PC-9 (cell line): ENCODE measurements at regions not wholly inside any gene's neighbourhood (a gene's known extent, or its start where the extent isn't known, plus 50 kb on each side); places are given as distances from the start of the nearest gene placed in this dataset.
"Not testable (repeated sequence)": the region's sequence is repeated elsewhere in the genome, so short reads cannot be mapped to it uniquely, and the experiment has no call there.

ENCODE experiments used
- BruUV-seq: library from RNA; stranded (reverse); fragments of 400-500 nt; replicated peaks from 2 replicates; lab custom pipeline; 2021; lab: Mats Ljungman, UMichigan
- CTCF ChIA-PET: fragments of 300-600 bp; sonication (Branson Sonifier 250); formaldehyde crosslinking; loops from one replicate; lab custom pipeline; 2022; ENCODE audit warnings: antibody characterized with exemption; lab: Charles Lee
- POLR2A ChIA-PET: fragments of 300-600 bp; sonication (Branson Sonifier 250); formaldehyde crosslinking; loops from one replicate; lab custom pipeline; 2022; ENCODE audit warnings: antibody characterized with exemption; ENCODE audit not compliant: unreplicated experiment; lab: Charles Lee
- DNase-seq, 2 experiments: peaks; one replicate each; pipeline versions ENCODE4 v3.0.0 to v3.0.0-alpha.2; 2015 to 2022; ENCODE audit warnings: mixed read lengths in 1 of 2
- H2AFZ ChIP-seq: fragments of 200-600 bp; sonication (generic); 2 replicates; pipeline ENCODE4 v1.8.1; 2017; ENCODE audit warnings: antibody characterized with exemption
- H3F3A ChIP-seq: fragments of 200-600 bp; sonication (generic); 2 replicates; pipeline ENCODE4 v1.8.1; 2017; ENCODE audit warnings: antibody characterized with exemption, mild to moderate bottlenecking, low read depth; ENCODE audit not compliant: insufficient read depth
- H3K27ac ChIP-seq: fragments of 200-600 bp; sonication (generic); 2 replicates; pipeline ENCODE4 v1.6.1; 2016; ENCODE audit warnings: mixed run types
- H3K27me3 ChIP-seq: fragments of 200-600 bp; sonication (generic); 2 replicates; pipeline ENCODE4 v1.6.1; 2016; ENCODE audit warnings: low read depth, mixed run types; ENCODE audit not compliant: insufficient read depth
- H3K36me3 ChIP-seq: fragments of 200-600 bp; sonication (generic); 2 replicates; pipeline ENCODE4 v1.6.1; 2016; ENCODE audit warnings: low read depth, mixed run types
- H3K4me1 ChIP-seq: fragments of 200-600 bp; sonication (generic); replicated peaks from 2 replicates; pipeline ENCODE4 v1.6.1; 2016; ENCODE audit warnings: mixed run types; ENCODE audit not compliant: insufficient read depth
- H3K4me2 ChIP-seq: fragments of 200-600 bp; sonication (generic); 2 replicates; pipeline ENCODE4 v1.6.1; 2017; ENCODE audit warnings: mixed run types
- H3K4me3 ChIP-seq: fragments of 200-600 bp; sonication (generic); 2 replicates; pipeline ENCODE4 v1.6.1; 2016; ENCODE audit warnings: mixed run types
- H3K79me2 ChIP-seq: fragments of 200-600 bp; sonication (generic); 2 replicates; pipeline ENCODE4 v1.6.1; 2017; ENCODE audit warnings: low read depth, mixed run types
- H3K9me2 ChIP-seq: fragments of 200-600 bp; sonication (generic); 2 replicates; pipeline ENCODE4 v1.8.1; 2017; ENCODE audit warnings: mild to moderate bottlenecking; ENCODE audit not compliant: insufficient read depth
- H3K9me3 ChIP-seq: fragments of 200-600 bp; sonication (generic); 2 replicates; pipeline ENCODE4 v1.8.1; 2016; ENCODE audit warnings: low read depth; ENCODE audit not compliant: insufficient read depth
- H4K20me1 ChIP-seq: fragments of 200-600 bp; sonication (generic); 2 replicates; pipeline ENCODE4 v1.8.1; 2017; ENCODE audit not compliant: insufficient read depth
- EZH2 ChIP-seq: fragments of 200-600 bp; sonication (generic); IDR thresholded peaks from 2 replicates; pipeline ENCODE4 v1.8.0; 2017; ENCODE audit warnings: antibody characterized with exemption, low read depth
- intact Hi-C: fragments of 100-400 bp; cut with micrococcal nuclease; formaldehyde crosslinking; loops from one replicate; pipeline ENCODE4 v1.10.0; 2022; ENCODE audit not compliant: unreplicated experiment
- TF ChIP-seq, protein P1 (sequence below): fragments of 200-600 bp; sonication (generic); conservative IDR thresholded peaks from 2 replicates; pipeline ENCODE4 v1.6.1; 2017; ENCODE audit warnings: mixed run types, antibody characterized with exemption, mild to moderate bottlenecking, moderate library complexity

DNA sequence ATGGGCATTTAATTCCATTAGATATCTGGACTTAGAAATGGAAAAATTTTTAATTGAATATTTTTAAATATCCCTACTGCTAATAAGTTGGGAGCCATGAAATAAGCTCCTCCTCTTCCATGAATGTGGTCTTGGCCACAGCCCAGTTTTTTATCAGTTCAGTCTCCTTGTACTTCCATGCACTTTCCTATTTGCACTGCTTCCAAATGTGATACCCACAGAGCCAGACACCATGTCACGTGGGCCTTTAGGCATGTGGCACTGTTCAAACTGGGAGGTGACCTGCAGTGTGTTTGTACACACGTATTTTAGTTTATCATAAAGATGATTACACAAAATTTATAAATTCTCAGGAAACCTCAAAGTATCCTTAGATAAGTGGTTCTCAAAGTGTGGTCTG, 80.1 kb upstream of the DGKG start:
- TF ChIP-seq, protein P1, sequence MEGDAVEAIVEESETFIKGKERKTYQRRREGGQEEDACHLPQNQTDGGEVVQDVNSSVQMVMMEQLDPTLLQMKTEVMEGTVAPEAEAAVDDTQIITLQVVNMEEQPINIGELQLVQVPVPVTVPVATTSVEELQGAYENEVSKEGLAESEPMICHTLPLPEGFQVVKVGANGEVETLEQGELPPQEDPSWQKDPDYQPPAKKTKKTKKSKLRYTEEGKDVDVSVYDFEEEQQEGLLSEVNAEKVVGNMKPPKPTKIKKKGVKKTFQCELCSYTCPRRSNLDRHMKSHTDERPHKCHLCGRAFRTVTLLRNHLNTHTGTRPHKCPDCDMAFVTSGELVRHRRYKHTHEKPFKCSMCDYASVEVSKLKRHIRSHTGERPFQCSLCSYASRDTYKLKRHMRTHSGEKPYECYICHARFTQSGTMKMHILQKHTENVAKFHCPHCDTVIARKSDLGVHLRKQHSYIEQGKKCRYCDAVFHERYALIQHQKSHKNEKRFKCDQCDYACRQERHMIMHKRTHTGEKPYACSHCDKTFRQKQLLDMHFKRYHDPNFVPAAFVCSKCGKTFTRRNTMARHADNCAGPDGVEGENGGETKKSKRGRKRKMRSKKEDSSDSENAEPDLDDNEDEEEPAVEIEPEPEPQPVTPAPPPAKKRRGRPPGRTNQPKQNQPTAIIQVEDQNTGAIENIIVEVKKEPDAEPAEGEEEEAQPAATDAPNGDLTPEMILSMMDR: no peak
- TF ChIP-seq EZH2: no peak
- no peak overlapping the region for H2AFZ ChIP-seq
- no peak overlapping the region for H3K4me2 ChIP-seq
- no peaks in the 10 kb centered on the region for H3K36me3 ChIP-seq
- no peaks in the 10 kb centered on the region; the same call in 1 of the 2 replicates for H4K20me1 ChIP-seq
- H3K27me3 ChIP-seq: peaks cover 72% of the 10 kb centered on the region
- POLR2A ChIA-PET: no interaction called here
- no TSS peak for BruUV-seq
- H3K79me2 ChIP-seq: no peaks in the 10 kb centered on the region
- H3K9me3 ChIP-seq: no peaks in the 10 kb centered on the region
- DNase-seq: no peak
- no peak overlapping the region for H3K4me3 ChIP-seq
- no peaks in the 10 kb centered on the region for H3F3A ChIP-seq
- intact Hi-C loops: no loop called here
- H3K27ac ChIP-seq: no peak overlapping the region
- no peaks in the 10 kb centered on the region for H3K4me1 ChIP-seq
- peaks cover 5% of the 10 kb centered on the region; the same call in 1 of the 2 replicates for H3K9me2 ChIP-seq
- CTCF ChIA-PET: no interaction called here

DNA sequence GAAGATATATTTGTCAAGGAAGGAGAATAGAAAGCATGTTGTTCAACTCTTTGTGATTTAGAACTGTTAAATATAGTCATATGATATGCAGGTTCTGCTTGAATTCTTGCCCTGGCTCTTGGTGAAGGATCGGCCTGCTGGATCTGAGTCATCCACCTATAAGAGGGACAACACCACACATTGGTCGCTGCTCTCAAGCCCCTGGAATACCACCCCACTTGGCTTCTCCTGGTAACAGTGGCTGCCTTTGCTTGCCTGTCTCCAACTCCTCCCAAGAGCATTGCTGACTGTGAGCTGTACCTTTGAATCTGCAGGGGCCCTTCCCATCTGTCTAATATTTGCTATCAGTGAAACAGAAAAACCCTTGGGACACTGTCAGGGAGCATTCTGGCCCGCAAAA, 78.9 kb upstream of the DGKG start:
- Histone ChIP-seq H4K20me1 (no peaks in the 10 kb centered on the region; the same call in 1 of the 2 replicates), H3K4me1 (no peaks in the 10 kb centered on the region), H3K4me2 (no peak overlapping the region), H3K27ac (no peak overlapping the region), H3F3A (no peaks in the 10 kb centered on the region), H3K36me3 (no peaks in the 10 kb centered on the region), H3K27me3 (peaks cover 72% of the 10 kb centered on the region), H3K4me3 (no peak overlapping the region), H3K9me2 (peaks cover 5% of the 10 kb centered on the region; the same call in 1 of the 2 replicates), H2AFZ (no peak overlapping the region), H3K79me2 (no peaks in the 10 kb centered on the region), H3K9me3 (no peaks in the 10 kb centered on the region)
- POLR2A ChIA-PET: no interaction called here
- intact Hi-C loops: no loop called here
- CTCF ChIA-PET: no interaction called here
- BruUV-seq: no TSS peak
- no peak for DNase-seq
- TF ChIP-seq EZH2: no peak
- TF ChIP-seq, protein P1: no peak

DNA sequence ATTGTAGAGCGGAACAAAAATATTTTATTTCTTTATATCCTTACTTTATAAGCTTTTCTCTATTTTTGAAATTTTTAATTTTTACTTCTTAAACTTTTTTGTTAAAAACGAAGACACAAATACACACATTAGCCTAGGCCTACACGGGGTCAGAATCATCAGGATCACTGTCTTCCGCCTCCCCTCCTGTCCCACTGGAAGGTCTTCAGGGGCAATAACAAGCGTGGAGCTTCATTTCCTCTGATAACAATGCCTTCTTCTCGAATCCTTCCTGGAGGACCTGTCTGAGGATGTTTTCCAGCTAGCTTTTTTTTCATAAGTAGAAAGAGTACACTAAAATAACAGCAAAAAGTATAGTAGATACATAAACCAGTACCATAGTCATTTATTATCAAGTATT, 77.7 kb upstream of the DGKG start:
- DNase-seq: no peak
- intact Hi-C loops: no loop called here
- Histone ChIP-seq H3K27ac (no peak overlapping the region), H3K9me3 (no peaks in the 10 kb centered on the region), H3K4me2 (no peak overlapping the region), H3K4me3 (no peak overlapping the region), H2AFZ (no peak overlapping the region), H3K79me2 (no peaks in the 10 kb centered on the region), H3F3A (no peaks in the 10 kb centered on the region), H4K20me1 (no peaks in the 10 kb centered on the region; the same call in 1 of the 2 replicates), H3K36me3 (no peaks in the 10 kb centered on the region), H3K4me1 (no peaks in the 10 kb centered on the region), H3K9me2 (peaks cover 5% of the 10 kb centered on the region; the same call in 1 of the 2 replicates), H3K27me3 (peaks cover 69% of the 10 kb centered on the region)
- TF ChIP-seq, protein P1: no peak
- TF ChIP-seq EZH2: no peak
- no TSS peak for BruUV-seq
- ChIA-PET POLR2A (no interaction called here), CTCF (no interaction called here)

GRCh38 chr3:186435332-186435731, 73.3 kb upstream of the DGKG start:
- H3K4me2 ChIP-seq, intact Hi-C loops, H3K79me2 ChIP-seq, H3K36me3 ChIP-seq, H4K20me1 ChIP-seq, H3K4me3 ChIP-seq, H3F3A ChIP-seq, H3K9me2 ChIP-seq, CTCF ChIA-PET, POLR2A ChIA-PET, H3K4me1 ChIP-seq, H3K27ac ChIP-seq, H3K9me3 ChIP-seq, BruUV-seq, H2AFZ ChIP-seq: not testable (repeated sequence)
- DNase-seq: peak in 1 of 2 experiments; percentile 1
- H3K27me3 ChIP-seq: peaks cover 76% of the 10 kb centered on the region
